ENCODE measurements at regions not wholly inside any gene's neighbourhood (a gene's known extent, or its start where the extent isn't known, plus 50 kb on each side); places are given as distances from the start of the nearest gene placed in this dataset.

- Histone ChIP-seq H3K27ac (replicated peaks) (no peak overlapping the region), H3K4me3 (replicated peaks; ENCODE audit: insufficient read depth, low read length) (no peak overlapping the region), H3K27me3 (ENCODE audit: insufficient read depth, poor library complexity, severe bottlenecking) (no peaks in the 10 kb centered on the region)
- no peak for TF ChIP-seq GABPA (IDR thresholded peaks at IDR 0.05; ENCODE audit: low read depth)
- TF ChIP-seq REST (IDR thresholded peaks at IDR 0.05; ENCODE audit: insufficient replicate concordance, low read depth) = no peak
- TF ChIP-seq SPI1 (IDR thresholded peaks at IDR 0.05; ENCODE audit: borderline replicate concordance, low read depth) = no peak
- TF ChIP-seq CTCF (IDR thresholded peaks at IDR 0.05; ENCODE audit: insufficient read depth, low read length) = no peak
- no peak for TF ChIP-seq POLR2AphosphoS5 (IDR thresholded peaks at IDR 0.05; ENCODE audit: low read depth)
- no peak for DNase-seq (ENCODE audit: low read depth in 1 of 2, low spot score in 1 of 2)
These were observed 1558.5 kb upstream of the TMEM132C start for GRCh38 chr12:126708492-126708896.

- no peaks in the 10 kb centered on the region for H3K27me3 ChIP-seq (ENCODE audit: insufficient read depth, poor library complexity, severe bottlenecking)
- H3K4me3 ChIP-seq (replicated peaks; ENCODE audit: insufficient read depth, low read length) = no peak overlapping the region
- no peak for DNase-seq (ENCODE audit: low read depth in 1 of 2, low spot score in 1 of 2)
- no peak overlapping the region for H3K27ac ChIP-seq (replicated peaks)
- TF ChIP-seq SPI1 (IDR thresholded peaks at IDR 0.05; ENCODE audit: borderline replicate concordance, low read depth) (no peak), REST (IDR thresholded peaks at IDR 0.05; ENCODE audit: insufficient replicate concordance, low read depth) (no peak)
These were observed 1548.6 kb upstream of the TMEM132C start for GRCh38 chr12:126718365-126718764.

GRCh38 chr12:126719912-126720705 lies 1546.9 kb upstream of the TMEM132C start:
- H3K27me3 ChIP-seq (ENCODE audit: insufficient read depth, poor library complexity, severe bottlenecking) = no peaks in the 10 kb centered on the region
- TF ChIP-seq GABPA (IDR thresholded peaks at IDR 0.05; ENCODE audit: low read depth) (no peak), SPI1 (IDR thresholded peaks at IDR 0.05; ENCODE audit: borderline replicate concordance, low read depth) (no peak), CTCF (IDR thresholded peaks at IDR 0.05; ENCODE audit: insufficient read depth, low read length) (no peak), POLR2AphosphoS5 (IDR thresholded peaks at IDR 0.05; ENCODE audit: low read depth) (no peak), REST (IDR thresholded peaks at IDR 0.05; ENCODE audit: insufficient replicate concordance, low read depth) (no peak)
- H3K4me3 ChIP-seq (replicated peaks; ENCODE audit: insufficient read depth, low read length) = no peak overlapping the region
- no peak overlapping the region for H3K27ac ChIP-seq (replicated peaks)
- no peak for DNase-seq (ENCODE audit: low read depth in 1 of 2, low spot score in 1 of 2)

All from HL-60 (cell line).